Liver (tissue), 8 donors: ENCODE measurements at regions not wholly inside any gene's neighbourhood (a gene's known extent, or its start where the extent isn't known, plus 50 kb on each side); places are given as distances from the start of the nearest gene placed in this dataset.

Experiments
- DNase-seq: peaks from one replicate; pipeline ENCODE4 v3.0.0-alpha.2; 2017; ENCODE audit warnings: low spot score
- H3K27ac ChIP-seq, 2 donors: one replicate each; pipeline ENCODE4 v1.7.0; 2013; ENCODE audit warnings: inconsistent platforms in 2 of 2, low read length in 2 of 2, control low read depth in 1 of 2, low read depth in 1 of 2, mild to moderate bottlenecking in 1 of 2
- H3K27me3 ChIP-seq, 4 donors: one replicate each; pipeline versions ENCODE4 v1.6.1 to v1.7.0; 2013; ENCODE audit warnings: low read length in 3 of 4, inconsistent platforms in 1 of 4, mild to moderate bottlenecking in 1 of 4, moderate library complexity in 1 of 4; ENCODE audit not compliant: control insufficient read depth in 4 of 4, insufficient read depth in 4 of 4
- H3K36me3 ChIP-seq, 4 donors: one replicate each; pipeline versions ENCODE4 v1.6.1 to v1.7.0; 2013; ENCODE audit warnings: low read length in 3 of 4, mild to moderate bottlenecking in 3 of 4, low read depth in 1 of 4, moderate library complexity in 1 of 4; ENCODE audit not compliant: control insufficient read depth in 4 of 4, insufficient read depth in 3 of 4
- H3K4me1 ChIP-seq, 4 donors: one replicate each; pipeline versions ENCODE4 v1.6.1 to v1.7.0; 2013; ENCODE audit warnings: low read length in 3 of 4, mild to moderate bottlenecking in 3 of 4, moderate library complexity in 1 of 4; ENCODE audit not compliant: control insufficient read depth in 4 of 4, insufficient read depth in 4 of 4
- H3K4me3 ChIP-seq, 3 donors: one replicate each; pipeline versions ENCODE4 v1.6.1 to v1.7.0; 2013; ENCODE audit warnings: low read length in 3 of 3, control low read depth in 1 of 3, low read depth in 1 of 3, mild to moderate bottlenecking in 1 of 3
- H3K9ac ChIP-seq, 2 donors: one replicate each; pipeline ENCODE4 v1.7.0; 2013; ENCODE audit warnings: low read length in 2 of 2, mild to moderate bottlenecking in 2 of 2, moderate library complexity in 2 of 2, control low read depth in 1 of 2, low read depth in 1 of 2
- H3K9me3 ChIP-seq, 4 donors: one replicate each; pipeline versions ENCODE4 v1.6.1 to v1.7.0; 2013; ENCODE audit warnings: low read length in 3 of 4; ENCODE audit not compliant: control insufficient read depth in 4 of 4
- ATF3 ChIP-seq: IDR thresholded peaks from 2 replicates; pipeline ENCODE4 v1.6.1; 2016; ENCODE audit warnings: antibody characterized with exemption
- CTCF ChIP-seq: fragments of 150-350 bp; IDR thresholded peaks from 2 replicates; pipeline ENCODE4 v1.5.1; 2017; ENCODE audit warnings: improper control_type of control experiment, low read depth, low read length; ENCODE audit not compliant: missing input control
- EGR1 ChIP-seq, 2 donors: IDR thresholded peaks; 2 replicates each; pipeline ENCODE4 v1.6.1; 2016 to 2018; ENCODE audit warnings: antibody characterized with exemption in 2 of 2, low read depth in 2 of 2
- FOXA1 ChIP-seq: IDR thresholded peaks from 2 replicates; pipeline ENCODE4 v1.6.1; 2016; ENCODE audit warnings: antibody characterized with exemption
- FOXA2 ChIP-seq: IDR thresholded peaks from 2 replicates; pipeline ENCODE4 v1.6.1; 2016; ENCODE audit warnings: antibody characterized with exemption
- GABPA ChIP-seq, 2 donors: IDR thresholded peaks in 1 of 2; conservative IDR thresholded peaks in 1 of 2; 2 replicates each; pipeline ENCODE4 v1.6.1; 2016; ENCODE audit warnings: antibody characterized with exemption in 2 of 2, mild to moderate bottlenecking in 1 of 2, moderate library complexity in 1 of 2
- HNF4A ChIP-seq, 2 donors: conservative IDR thresholded peaks; 2 replicates each; pipeline ENCODE4 v1.6.1; 2016; ENCODE audit warnings: antibody characterized with exemption in 2 of 2, mild to moderate bottlenecking in 2 of 2
- HNF4G ChIP-seq: IDR thresholded peaks from 2 replicates; pipeline ENCODE4 v1.6.1; 2016; ENCODE audit warnings: antibody characterized with exemption
- JUND ChIP-seq, 2 donors: IDR thresholded peaks; 2 replicates each; pipeline ENCODE4 v1.6.1; 2016; ENCODE audit warnings: antibody characterized with exemption in 2 of 2
- MAX ChIP-seq: IDR thresholded peaks from 2 replicates; pipeline ENCODE4 v1.6.1; 2016; ENCODE audit warnings: antibody characterized with exemption
- NR2F2 ChIP-seq: IDR thresholded peaks from 2 replicates; pipeline ENCODE4 v1.6.1; 2016; ENCODE audit warnings: antibody characterized with exemption
- RAD21 ChIP-seq, 2 donors: IDR thresholded peaks; 2 replicates each; pipeline ENCODE4 v1.6.1; 2016; ENCODE audit warnings: antibody characterized with exemption in 2 of 2, mild to moderate bottlenecking in 2 of 2
- REST ChIP-seq: IDR thresholded peaks from 2 replicates; pipeline ENCODE4 v1.6.1; 2016; ENCODE audit warnings: antibody characterized with exemption, mild to moderate bottlenecking
- RXRA ChIP-seq, 2 donors: IDR thresholded peaks; 2 replicates each; pipeline ENCODE4 v1.6.1; 2017 to 2018; ENCODE audit warnings: antibody characterized with exemption in 2 of 2, mild to moderate bottlenecking in 1 of 2
- SP1 ChIP-seq: IDR thresholded peaks from 2 replicates; pipeline ENCODE4 v1.6.1; 2018; ENCODE audit warnings: antibody characterized with exemption, mild to moderate bottlenecking
- TAF1 ChIP-seq: conservative IDR thresholded peaks from 2 replicates; pipeline ENCODE4 v1.6.1; 2016; ENCODE audit warnings: antibody characterized with exemption, mild to moderate bottlenecking
- YY1 ChIP-seq: IDR thresholded peaks from 2 replicates; pipeline ENCODE4 v1.6.1; 2016; ENCODE audit warnings: antibody characterized with exemption, mild to moderate bottlenecking
- ZBTB33 ChIP-seq: IDR thresholded peaks from 2 replicates; pipeline ENCODE4 v1.6.1; 2016; ENCODE audit warnings: antibody characterized with exemption
- WGBS: extraction: QIAGEN DNeasy Blood & Tissue Kit; methylation state at CpG from one replicate; pipeline ENCODE4 v1.1.7; 2013; 5-methylcytosine and 5-hydroxymethylcytosine counted together
- donor health status: healthy.
- donor health status: healthy.
- donor health status: healthy.
- donor health status: healthy.
- donor health status: healthy.

- no peak for DNase-seq
- no peaks in the 10 kb centered on the region for H3K27me3 ChIP-seq
- H3K4me3 ChIP-seq: no peak overlapping the region
- H3K27ac ChIP-seq: no peak overlapping the region
- no peaks in the 10 kb centered on the region for H3K36me3 ChIP-seq
- WGBS: 67% methylated on average over 2 of the region's 2 CpGs
- H3K4me1 ChIP-seq: no peaks in the 10 kb centered on the region
- H3K9me3 ChIP-seq: no peaks in the 10 kb centered on the region
- H3K9ac ChIP-seq: no peak overlapping the region
- TF ChIP-seq EGR1 (IDR thresholded peaks at IDR 0.05; ENCODE audit: low read depth in 2 of 2) (no peak), HNF4G (no peak), RXRA (IDR thresholded peaks at IDR 0.05) (no peak), YY1 (no peak), JUND (IDR thresholded peaks at IDR 0.05) (no peak), FOXA1 (no peak), ATF3 (no peak), CTCF (no peak), NR2F2 (no peak), TAF1 (no peak), MAX (no peak), RAD21 (IDR thresholded peaks at IDR 0.05) (no peak), FOXA2 (no peak)
Measured at GRCh38 chr16:63135069-63135468, 1098.8 kb upstream of the CDH8 start.

- DNase-seq: no peak
- Histone ChIP-seq H3K27me3 (no peaks in the 10 kb centered on the region), H3K9me3 (peaks cover 0 to 3% (median 0%) of the 10 kb centered on the region in 4 donors), H3K4me1 (no peaks in the 10 kb centered on the region), H3K4me3 (no peak overlapping the region), H3K27ac (no peak overlapping the region), H3K36me3 (no peaks in the 10 kb centered on the region), H3K9ac (no peak overlapping the region)
- WGBS: 77% methylated on average over 2 of the region's 2 CpGs
- TF ChIP-seq GABPA (IDR thresholded peaks at IDR 0.05 in 1 of 2, conservative IDR thresholded peaks at IDR 0.05 in 1 of 2) (no peak), NR2F2 (no peak), MAX (no peak), SP1 (no peak), FOXA2 (no peak), EGR1 (IDR thresholded peaks at IDR 0.05; ENCODE audit: low read depth in 2 of 2) (no peak), TAF1 (no peak), CTCF (no peak), HNF4A (conservative IDR thresholded peaks at IDR 0.05) (no peak), ATF3 (no peak), ZBTB33 (no peak), REST (no peak), FOXA1 (no peak)
Measured at GRCh38 chr16:63131503-63131902, 1095.3 kb upstream of the CDH8 start.
